AG20443 (cell line): ENCODE measurements at regions not wholly inside any gene's neighbourhood (a gene's known extent, or its start where the extent isn't known, plus 50 kb on each side); places are given as distances from the start of the nearest gene placed in this dataset.

Experiments
- DNase-seq: peaks from one replicate; pipeline ENCODE4 v3.0.0; 2012; ENCODE audit warnings: low spot score, mixed read lengths

DNA sequence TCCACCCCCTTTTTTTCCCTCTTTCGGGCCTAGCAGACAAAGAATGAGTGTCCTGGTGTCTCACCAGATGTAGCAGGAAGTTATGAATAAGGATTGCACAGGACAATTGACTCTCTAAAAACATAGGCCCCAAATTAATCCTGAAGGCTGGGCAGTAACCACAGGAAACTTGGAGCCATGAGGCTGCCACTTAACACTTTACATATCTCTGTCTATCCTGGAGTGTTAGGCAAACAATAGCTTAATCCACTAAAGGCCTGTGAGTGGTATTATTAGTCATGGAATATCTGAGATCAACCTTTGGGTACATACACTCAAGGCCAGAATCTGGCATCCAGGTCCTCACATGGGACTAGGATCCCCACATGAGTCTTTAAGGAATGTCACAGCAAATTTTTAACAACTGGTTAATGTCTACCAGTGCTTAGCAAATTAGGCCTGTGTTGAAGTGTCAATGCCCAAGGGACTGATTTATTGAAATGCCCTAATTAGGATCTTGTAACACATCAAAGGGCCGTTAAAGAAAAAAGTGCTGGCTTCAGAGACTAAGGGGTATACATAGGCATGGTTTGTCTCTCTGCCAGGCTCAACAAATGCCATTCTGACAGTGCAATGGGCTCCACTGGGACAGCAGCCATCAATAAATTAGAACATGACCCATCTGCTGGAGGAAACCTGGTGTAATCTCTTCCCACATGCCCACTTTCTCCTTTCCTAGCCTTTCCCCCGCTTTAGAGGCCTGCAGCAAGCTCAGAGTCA lies 196.7 kb upstream of the TBX20 start:
- no peak for DNase-seq

DNA sequence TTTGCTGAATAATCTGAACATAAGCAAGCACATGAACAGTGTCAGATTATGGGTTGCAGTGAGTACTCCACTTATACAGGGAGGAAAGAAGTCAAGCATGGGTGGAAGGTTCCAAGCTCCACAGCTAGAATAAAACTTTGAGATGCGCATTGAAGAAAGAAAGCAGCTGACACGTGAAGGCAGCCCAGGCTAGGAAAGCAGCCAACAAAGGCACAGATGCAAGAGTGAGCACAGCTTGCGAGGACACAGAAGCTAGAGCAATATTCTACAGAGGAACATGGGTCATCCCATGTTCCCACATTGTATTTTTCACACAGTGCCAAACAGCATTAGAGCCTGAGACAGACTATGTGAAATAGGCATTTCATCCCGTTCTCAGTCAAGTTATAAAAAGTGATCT lies 194.6 kb upstream of the TBX20 start:
- no peak for DNase-seq

DNA sequence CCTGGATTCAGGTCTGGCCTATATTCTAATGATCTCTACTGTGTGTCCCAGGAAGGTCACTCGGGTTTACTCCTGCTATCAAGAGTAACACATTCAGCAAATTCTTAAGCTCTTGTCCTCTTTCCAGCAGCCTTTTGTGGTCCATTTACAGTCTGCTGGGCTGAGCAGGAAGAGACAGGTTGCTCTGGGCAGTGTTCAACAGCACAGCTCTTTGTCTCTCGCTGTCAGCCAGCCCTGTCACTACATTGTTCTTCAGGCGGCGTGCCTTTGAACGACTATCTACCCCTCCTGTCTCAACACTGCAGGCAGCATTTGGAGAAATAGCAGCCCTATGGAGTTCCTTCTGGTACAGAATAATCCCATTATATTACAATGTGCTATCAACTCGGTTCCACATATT lies 192.2 kb upstream of the TBX20 start:
- DNase-seq = no peak

DNA sequence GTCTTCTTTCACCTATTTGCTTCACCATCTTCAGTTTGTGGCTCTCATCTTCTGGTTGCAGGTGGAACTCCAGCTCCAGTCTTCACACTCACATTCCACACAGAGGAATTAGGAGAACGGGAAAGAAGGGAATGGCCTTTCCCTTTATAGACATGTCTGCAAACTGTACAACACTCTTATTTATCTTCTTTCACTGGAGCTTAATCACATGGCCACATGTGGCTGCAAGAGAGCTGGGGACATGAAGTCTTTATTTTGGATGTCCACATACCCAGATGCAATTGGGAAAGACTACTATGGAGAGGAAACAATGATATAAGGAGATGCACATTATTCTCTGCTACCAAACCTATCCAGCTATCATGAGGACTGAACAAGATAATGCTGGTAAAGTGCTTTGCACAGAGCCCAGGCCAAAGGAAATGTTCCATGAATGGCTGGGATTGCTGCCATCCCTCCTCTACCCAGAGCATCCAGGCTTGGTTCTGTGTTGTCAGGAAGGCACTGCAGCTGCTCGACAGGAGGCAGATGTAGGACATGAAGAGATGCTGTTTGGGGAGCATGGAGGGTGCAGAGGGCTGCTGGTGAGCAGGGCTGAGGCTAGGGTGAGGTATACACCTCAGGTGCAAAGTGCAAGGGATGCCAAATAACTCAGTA lies 183.8 kb upstream of the TBX20 start:
- no peak for DNase-seq

DNA sequence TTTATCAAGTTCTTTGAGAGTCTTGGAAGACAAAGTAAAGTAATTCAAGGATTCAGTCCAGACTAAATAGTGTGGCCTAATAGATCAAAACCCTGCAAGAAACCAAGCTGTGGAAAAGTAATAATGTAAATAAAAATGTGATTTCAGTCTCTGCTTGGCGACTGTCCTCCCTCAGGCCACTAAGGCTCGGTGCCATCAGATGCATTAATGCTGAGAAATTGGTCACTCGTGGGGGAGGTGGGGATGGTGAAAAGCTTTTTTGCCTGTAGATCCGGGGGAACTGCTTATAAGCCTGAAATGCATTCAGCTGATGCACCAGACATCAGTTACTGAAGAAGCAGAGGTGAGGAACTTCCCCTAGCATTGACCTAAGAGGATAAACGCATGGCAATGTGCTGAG lies 182.6 kb upstream of the TBX20 start:
- no peak for DNase-seq

DNA sequence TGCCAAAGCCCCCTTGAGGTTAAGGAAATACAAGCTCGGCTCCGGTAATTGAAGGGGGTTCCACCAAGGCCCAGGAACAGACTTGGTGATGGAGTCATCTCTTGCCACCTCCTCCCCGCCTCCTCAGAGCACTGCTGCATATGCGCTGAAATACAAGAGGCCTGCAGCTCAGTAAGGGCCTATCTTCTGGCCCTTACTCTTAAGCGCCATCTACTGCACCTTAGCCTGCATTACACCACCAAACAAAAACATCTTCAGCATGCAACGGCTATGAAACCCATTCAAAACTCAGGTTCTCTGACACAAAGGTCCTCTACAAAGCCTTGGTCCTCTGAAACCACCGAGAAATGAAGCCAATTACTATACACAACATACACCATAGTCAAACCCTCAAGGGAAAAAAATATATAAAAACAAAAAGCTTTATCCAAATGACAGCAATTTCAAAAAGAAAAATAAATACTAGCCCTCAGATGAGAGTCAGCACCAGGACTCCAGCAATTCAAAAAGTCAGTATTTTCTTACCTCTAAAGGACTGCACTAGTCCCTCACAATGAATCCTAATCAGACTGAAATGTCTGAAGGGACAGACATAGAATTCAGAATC lies 176.8 kb upstream of the TBX20 start:
- no peak for DNase-seq

DNA sequence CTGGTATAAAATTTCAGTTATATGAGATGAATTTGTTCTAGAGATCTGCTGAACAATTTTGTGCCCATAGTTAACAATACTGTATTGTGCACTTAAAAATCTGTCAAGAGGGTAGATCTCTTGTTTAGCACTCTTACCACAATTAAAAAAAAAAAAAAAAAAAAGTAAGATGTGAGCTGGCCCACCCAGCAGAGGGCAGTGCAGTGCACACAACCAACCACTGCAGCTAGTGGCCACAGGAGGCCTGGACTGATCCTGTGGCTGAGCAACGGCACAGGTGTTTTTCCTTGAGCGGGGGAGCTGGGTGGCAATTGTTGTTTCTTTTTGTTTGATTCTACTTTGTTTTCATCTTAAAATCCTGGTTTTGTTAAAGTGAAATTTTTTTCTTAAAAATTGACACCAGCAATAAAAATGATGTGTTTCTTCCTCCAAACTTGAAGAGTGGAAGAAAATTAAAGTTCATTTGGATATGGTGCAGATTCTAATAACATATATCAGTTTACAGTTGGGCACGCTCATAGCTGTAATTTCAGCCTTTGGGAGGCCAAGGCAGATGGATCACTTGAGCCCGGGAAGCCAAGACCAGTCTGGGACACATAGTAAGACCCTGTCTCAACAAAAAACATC lies 171.1 kb upstream of the TBX20 start:
- DNase-seq = peak; percentile 83

DNA sequence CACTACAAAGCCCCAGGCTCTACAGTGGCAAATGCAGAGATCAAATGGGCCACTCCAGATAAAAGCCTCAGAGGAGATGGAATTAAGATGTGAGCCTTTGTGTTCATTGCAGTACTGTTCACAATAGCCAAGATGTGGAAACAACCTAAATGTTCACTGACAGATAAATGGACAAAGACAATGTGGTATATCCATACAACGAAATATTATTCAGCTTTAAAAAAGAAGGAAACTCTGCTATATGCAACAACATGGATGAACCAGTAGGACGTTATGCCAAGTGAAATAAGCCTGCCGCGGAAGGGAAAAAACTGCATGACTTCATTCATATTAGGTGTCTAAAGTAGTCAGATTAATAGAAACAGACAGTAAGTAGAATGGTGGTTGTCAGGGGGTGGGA lies 170.5 kb upstream of the TBX20 start:
- DNase-seq = no peak

DNA sequence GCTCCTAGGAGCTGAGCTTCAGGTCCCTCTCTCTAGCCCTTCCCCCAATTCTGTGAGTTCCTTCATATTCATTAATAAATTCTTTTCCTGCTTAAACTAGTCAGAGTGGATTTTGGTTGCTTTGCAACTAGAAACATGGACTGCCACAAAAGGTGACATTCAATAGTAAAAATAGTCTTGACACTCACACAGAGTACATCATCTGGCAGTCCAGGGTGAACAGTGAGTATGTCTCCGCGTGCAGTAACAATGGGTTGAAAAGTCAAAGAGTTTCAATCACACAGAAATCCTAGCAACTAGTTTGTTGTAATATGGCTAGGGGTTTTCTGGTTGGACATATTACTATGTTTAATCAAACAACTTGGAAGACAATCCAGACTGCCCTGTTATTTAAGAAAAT lies 168.8 kb upstream of the TBX20 start:
- DNase-seq = no peak

DNA sequence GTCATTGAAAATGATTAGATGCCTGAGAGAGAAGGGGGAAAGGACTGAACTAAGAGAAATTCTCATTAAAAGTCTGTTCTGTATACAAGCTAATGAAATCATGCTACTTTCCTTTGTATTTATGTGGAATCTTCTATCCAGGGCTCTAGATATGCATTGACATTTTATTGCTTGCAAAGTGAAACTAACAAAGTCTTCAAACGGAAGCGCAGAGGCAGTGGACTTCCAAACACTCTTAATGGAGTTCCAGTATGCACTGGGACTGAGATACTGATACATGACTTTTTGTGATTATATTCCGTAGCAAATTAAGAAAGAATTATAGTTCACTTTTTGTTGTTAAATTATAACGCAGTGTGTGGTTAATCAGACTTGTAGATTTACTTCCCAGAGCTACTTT lies 166.8 kb upstream of the TBX20 start:
- no peak for DNase-seq

DNA sequence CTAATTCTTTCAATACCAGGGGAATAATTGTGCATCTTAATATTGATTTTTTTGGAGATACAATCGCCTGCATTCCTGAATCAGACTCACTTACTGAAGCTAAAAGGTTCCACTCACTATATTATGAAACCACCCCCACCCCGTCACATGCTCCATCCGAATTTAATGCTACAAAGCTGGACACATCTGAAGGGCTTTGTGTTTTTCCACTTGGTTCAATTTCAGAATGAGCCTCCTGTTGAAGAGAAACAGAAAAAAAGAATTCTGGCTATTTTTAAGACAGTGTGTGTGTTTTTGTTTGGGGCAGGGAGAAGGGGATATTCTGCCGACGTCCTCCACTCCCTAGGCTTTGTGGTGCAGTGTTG lies 165.5 kb upstream of the TBX20 start:
- no peak for DNase-seq

DNA sequence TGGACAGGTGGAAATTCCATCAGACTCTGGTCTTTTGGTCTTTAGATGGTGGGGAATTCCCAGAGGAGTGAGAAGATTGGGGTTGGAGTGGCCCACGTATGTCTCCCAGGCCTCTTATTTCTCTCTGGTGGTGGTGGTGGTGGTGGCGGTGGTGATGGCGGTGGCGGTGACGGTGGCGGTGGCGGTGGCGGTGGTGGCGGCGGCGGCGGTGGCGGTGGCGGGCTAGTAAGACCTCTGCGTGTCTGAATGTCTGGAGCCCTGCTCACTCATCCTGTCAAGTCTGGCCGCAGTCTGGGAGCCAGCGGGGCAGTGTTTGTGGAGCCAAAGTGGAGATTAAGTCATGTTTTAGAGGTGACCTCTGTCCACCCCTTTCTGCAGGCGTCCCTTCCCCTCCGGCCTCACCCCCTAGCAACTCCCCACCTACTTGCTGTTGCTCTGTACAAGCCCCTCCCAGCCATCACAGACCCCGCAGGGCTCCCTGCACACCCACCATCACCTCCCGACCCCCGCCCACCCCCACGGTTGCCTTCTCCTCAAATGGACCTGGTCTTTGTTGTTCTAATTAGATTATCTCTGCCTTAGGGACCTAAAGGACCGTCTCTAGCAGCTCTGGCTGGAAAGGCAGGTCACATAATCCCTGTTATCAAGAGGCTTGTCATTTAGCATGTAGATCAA lies 165.0 kb upstream of the TBX20 start:
- no peak for DNase-seq

DNA sequence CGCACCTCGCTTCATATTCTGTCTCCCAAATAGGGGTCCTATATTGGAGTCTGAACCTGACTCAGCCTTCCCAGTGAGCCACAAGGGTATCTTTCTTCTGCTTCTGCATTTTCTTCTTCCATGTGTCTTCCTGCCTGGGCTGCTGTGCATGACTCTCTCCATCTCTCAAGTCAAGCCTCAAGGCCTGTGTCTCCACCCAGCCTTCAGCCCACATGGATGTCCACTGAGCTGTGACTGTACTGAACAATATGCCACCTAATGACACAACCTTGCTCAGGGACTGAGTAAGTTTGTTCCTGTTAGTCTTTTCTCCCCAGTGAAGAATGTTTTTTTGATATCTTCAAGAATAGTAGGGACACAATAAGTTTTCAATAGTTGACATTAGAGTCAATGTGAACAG lies 162.7 kb upstream of the TBX20 start:
- DNase-seq = no peak

DNA sequence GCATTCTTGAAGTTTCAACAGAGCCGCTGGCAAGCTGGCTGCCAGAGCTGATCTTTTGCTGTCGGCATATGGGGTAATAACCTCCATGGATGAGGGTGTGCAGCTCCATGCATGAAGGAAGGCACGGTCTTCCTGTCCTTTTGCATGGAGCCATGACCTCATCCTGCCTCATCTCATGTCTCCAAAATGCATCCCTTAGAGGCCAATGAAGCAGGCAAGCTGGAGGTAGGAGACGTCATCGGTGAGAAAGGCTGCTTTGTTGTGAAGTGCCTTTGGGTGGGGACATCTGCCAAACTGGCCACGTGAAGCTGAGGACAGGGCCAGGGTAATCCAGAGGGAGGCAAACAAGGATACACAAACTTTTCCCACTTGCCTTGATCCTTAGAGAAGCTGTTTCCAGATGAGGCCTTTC lies 161.5 kb upstream of the TBX20 start:
- DNase-seq = no peak

DNA sequence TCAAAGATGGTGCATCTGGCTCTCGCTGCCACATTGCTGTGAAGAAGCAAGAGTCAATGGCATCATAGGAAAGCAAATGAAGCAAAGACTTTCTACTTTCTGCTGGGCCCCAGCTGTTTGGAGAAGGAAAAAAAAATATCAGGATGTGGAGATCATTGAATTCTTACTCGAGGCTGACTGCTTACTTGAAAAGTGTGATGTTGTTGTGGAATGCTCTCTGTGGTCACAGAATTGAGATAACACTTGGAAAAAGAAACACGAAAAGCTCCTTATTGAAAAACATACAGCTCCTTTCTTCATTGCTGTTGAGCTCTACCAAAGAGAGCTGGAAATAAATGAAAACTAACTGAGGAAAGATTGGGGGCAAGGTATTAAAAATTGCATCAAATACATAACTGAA lies 157.4 kb upstream of the TBX20 start:
- DNase-seq = no peak

DNA sequence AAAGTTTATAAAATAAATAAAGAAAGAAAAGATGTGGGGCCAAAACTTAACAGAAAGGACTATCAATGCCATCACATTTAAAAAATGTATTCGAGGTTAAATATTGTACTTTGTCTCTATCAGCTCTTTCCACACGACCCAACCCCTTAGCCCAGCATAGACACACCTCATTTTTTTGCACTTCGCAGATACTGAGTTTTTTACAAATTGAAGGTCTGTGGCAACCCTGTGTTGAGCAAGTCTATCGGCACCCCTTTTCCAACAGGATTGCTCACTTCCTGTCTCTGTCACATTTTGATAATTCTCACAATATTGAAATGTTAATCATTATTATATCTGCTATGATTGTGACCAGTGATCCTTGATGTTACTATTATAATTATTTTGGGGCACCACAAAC lies 151.6 kb upstream of the TBX20 start:
- DNase-seq = no peak

DNA sequence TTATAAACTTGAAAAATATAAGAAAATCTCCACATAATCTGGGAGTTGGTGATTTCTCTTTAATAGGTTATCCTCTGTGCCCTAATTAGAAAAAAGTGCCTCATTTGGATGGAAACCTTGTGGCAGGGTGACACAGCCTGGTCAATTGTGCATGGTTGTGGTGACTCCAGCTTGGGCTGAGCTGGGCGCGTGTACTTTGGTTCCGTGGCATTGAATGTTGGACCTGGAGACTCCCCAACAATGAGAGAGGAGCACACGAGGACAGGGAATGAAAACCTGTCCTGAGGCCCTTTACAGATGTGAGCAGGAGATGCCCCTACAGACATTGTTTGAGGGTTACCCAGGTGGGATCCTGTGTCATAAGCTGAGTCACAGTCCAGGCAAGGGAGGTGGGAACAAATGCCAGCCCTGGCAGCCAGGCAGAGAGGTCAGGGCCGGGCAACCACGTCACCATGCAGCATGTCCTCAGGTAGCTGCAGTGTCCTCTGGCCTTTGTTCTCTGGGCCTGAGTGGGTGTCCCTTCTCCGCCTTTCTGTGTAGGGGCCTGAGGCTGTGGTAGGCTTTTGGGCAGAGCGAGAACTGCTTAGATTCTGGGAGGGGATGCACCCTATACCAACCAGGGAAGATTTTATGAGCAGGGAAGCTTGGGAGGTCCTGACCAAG lies 147.4 kb upstream of the TBX20 start:
- DNase-seq = no peak

DNA sequence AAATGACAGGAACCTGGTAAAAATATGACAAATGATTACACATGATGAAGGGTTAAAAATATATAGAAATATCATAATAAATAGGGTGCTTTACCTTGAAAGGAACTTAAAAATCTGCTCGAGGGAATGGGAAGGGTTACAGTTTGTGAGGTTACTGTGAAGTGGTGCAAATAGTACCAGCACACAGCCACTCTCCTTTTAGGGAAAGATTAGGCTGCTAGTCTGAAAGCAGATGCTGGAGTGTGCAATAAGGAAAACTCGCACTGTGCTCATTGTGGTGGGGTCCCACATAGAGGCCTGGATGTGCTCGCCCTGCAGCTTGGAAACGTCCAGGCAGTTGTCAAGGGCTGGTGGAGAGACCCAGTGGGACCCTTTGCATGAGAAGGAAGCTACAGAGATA lies 145.9 kb upstream of the TBX20 start:
- no peak for DNase-seq

DNA sequence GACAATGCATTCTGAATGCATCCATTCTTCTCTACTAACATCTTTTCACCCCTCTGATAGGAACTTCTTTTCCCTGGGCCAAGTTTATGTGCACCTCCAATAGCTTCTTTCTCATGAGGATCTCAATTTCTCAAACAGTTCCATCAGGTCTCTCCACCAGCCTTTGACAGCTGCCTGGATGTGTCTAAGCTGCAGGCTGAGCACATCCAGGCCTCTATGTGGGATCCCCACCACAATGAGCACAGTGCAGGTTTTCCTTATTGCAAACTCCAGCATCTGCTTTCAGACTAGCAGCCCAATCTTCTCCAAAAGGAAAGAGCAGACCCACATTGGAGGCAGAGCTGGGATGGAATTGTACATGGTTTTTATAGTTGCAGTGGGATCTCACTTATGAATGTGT lies 145.3 kb upstream of the TBX20 start:
- no peak for DNase-seq

DNA sequence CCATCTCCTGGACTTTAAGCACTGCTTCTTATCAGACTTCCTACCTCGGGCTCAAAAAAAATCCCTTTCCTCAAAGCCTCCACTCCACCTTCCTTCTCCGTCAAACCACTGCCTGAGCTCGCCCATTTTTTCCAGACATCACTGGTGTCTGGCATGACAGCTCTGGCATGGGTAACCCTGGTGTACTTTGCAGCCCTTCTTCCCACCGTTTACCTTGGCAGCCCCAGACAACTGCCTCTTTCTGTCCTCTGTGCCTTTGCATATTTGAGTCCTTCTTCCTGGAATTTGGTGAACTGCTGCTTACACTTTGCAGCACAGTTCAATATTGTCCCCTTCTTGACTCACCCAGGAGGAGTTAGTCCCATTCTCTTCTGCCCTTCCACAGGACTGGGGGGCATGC lies 144.6 kb upstream of the TBX20 start:
- no peak for DNase-seq

DNA sequence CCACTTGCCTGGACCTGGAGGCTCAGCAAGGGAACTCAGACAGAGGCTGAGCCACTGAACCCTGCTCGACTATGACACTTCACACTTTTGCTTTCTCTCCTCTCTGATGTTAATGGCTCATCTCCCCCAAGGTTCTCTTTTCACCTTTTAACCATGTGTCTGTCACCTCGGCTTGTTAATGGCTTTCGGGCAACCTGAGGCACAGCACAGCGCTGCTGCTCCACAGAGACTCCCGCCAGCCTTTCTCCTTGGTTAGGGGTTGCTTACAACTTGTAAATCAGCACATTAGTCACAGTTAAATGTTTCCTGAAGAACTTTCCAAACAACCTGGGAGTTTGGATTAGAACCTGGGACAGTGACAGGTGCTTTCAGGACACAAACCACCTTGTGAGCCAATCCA lies 136.2 kb upstream of the TBX20 start:
- no peak for DNase-seq

DNA sequence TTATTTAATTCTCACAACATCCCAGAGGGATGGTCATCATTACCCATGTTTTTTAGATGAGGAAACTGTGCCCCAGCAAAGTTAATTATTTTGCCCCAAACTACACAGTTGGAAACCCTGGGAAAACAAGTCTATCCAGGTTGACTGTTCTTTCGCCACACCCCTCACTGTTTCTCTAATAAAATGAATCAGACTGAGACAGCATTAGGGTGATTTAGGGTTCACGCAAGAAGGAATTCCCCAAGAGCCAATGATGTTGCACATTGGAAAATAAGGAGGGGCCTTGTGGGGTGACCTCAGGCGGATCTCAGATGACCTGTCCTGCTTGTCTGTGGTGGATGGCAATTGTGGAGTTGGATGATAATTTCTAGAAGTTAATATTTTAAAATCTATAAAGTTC lies 135.7 kb upstream of the TBX20 start:
- no peak for DNase-seq
